Neutrophil (primary cell): ENCODE measurements at regions not wholly inside any gene's neighbourhood (a gene's known extent, or its start where the extent isn't known, plus 50 kb on each side); places are given as distances from the start of the nearest gene placed in this dataset.

Experiments
- H3K27ac ChIP-seq: fragments of 200-600 bp; sonication (generic); 2 replicates; pipeline ENCODE4 v1.5.1; 2016; ENCODE audit warnings: mild to moderate bottlenecking, moderate library complexity
- H3K27me3 ChIP-seq: fragments of 200-600 bp; sonication (generic); 2 replicates; pipeline ENCODE4 v1.6.0; 2016; ENCODE audit warnings: mild to moderate bottlenecking
- H3K36me3 ChIP-seq: fragments of 200-600 bp; sonication (generic); 2 replicates; pipeline ENCODE4 v1.5.1; 2017
- H3K4me1 ChIP-seq, 2 experiments: fragments of 200-600 bp in 1 of 2; sonication (generic) in 1 of 2; 1 replicate in 1 of 2; 2 replicates in 1 of 2; pipeline versions ENCODE4 v1.5.1 to v1.6.1; 2013 to 2016; ENCODE audit warnings: low read depth in 1 of 2, low read length in 1 of 2, mild to moderate bottlenecking in 1 of 2, moderate library complexity in 1 of 2; ENCODE audit not compliant: control insufficient read depth in 1 of 2, insufficient read depth in 1 of 2
- H3K4me3 ChIP-seq, 2 experiments: fragments of 200-600 bp in 1 of 2; sonication (generic) in 1 of 2; 1 replicate in 1 of 2; 2 replicates in 1 of 2; pipeline ENCODE4 v1.5.1; 2013 to 2016; ENCODE audit warnings: low read depth in 1 of 2, low read length in 1 of 2, mild to moderate bottlenecking in 1 of 2, moderate library complexity in 1 of 2
- H3K9me3 ChIP-seq: fragments of 200-600 bp; sonication (generic); 2 replicates; pipeline ENCODE4 v1.5.1; 2016
- TF ChIP-seq, protein P1 (sequence below): fragments of 200-600 bp; sonication (generic); IDR thresholded peaks from 2 replicates; pipeline ENCODE4 v1.5.1; 2016; ENCODE audit warnings: antibody characterized with exemption

GRCh38 chr10:10110844-10111490 lies 906.7 kb upstream of the CELF2 start:
- TF ChIP-seq, protein P1, sequence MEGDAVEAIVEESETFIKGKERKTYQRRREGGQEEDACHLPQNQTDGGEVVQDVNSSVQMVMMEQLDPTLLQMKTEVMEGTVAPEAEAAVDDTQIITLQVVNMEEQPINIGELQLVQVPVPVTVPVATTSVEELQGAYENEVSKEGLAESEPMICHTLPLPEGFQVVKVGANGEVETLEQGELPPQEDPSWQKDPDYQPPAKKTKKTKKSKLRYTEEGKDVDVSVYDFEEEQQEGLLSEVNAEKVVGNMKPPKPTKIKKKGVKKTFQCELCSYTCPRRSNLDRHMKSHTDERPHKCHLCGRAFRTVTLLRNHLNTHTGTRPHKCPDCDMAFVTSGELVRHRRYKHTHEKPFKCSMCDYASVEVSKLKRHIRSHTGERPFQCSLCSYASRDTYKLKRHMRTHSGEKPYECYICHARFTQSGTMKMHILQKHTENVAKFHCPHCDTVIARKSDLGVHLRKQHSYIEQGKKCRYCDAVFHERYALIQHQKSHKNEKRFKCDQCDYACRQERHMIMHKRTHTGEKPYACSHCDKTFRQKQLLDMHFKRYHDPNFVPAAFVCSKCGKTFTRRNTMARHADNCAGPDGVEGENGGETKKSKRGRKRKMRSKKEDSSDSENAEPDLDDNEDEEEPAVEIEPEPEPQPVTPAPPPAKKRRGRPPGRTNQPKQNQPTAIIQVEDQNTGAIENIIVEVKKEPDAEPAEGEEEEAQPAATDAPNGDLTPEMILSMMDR, result no peak
- Histone ChIP-seq H3K27me3 (no peaks in the 10 kb centered on the region), H3K4me3 (no peak overlapping the region)

GRCh38 chr10:10118131-10118530 lies 899.5 kb upstream of the CELF2 start:
- Histone ChIP-seq H3K36me3 (no peaks in the 10 kb centered on the region), H3K27me3 (no peaks in the 10 kb centered on the region), H3K4me1 (no peaks in the 10 kb centered on the region), H3K27ac (no peak overlapping the region), H3K9me3 (no peaks in the 10 kb centered on the region), H3K4me3 (no peak overlapping the region)
- TF ChIP-seq, protein P1, result no peak

More at GRCh38 chr10:10110844-10111490, 906.7 kb upstream of the CELF2 start:
- no peak overlapping the region for H3K27ac ChIP-seq
- H3K4me1 ChIP-seq, result no peaks in the 10 kb centered on the region
- no peaks in the 10 kb centered on the region for H3K9me3 ChIP-seq
- no peaks in the 10 kb centered on the region for H3K36me3 ChIP-seq

DNA sequence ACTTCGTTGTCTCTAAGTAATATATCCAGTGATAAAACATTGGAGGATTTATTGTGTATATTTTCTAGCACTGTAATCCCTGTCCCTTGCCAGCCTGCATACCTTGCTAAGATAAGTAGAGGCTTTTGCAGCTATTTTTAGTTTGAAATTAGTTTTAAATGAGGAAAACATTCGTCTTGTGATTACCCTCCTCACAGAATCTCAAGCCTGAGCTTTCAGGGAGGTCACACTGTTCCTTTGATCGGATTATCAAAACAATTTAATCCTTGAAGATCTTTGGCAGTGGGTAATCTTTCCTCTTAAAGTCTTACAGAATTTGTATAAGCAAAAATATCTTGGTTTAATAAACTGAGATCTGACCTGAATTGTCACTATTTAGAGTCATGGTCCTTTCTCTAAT lies 897.0 kb upstream of the CELF2 start:
- Histone ChIP-seq H3K9me3 (no peaks in the 10 kb centered on the region), H3K27ac (no peak overlapping the region), H3K36me3 (no peaks in the 10 kb centered on the region), H3K27me3 (no peaks in the 10 kb centered on the region), H3K4me1 (no peaks in the 10 kb centered on the region), H3K4me3 (no peak overlapping the region)
- TF ChIP-seq, protein P1, result no peak

DNA sequence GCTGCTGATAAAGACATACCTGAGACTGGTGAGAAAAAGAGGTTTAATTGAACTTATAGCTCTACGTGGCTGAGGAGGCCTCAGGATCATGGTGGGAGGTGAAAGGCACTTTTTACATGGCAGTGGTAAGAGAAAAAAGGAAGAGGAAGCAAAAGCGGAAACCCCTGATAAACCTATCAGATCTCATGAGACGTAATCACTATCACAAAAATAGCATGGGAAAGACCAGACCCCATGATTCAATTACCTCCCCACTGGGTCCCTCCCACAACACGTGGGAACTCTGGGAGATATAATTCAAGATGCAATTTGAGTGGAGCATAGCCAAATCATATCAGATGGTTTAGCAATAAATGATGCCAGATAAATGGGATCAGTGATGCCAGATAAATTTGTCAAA lies 892.0 kb upstream of the CELF2 start:
- H3K27ac ChIP-seq, result no peak overlapping the region
- H3K36me3 ChIP-seq, result no peaks in the 10 kb centered on the region
- TF ChIP-seq, protein P1, result no peak
- H3K27me3 ChIP-seq, result no peaks in the 10 kb centered on the region
- no peak overlapping the region for H3K4me3 ChIP-seq
- no peaks in the 10 kb centered on the region for H3K4me1 ChIP-seq
- no peaks in the 10 kb centered on the region for H3K9me3 ChIP-seq

DNA sequence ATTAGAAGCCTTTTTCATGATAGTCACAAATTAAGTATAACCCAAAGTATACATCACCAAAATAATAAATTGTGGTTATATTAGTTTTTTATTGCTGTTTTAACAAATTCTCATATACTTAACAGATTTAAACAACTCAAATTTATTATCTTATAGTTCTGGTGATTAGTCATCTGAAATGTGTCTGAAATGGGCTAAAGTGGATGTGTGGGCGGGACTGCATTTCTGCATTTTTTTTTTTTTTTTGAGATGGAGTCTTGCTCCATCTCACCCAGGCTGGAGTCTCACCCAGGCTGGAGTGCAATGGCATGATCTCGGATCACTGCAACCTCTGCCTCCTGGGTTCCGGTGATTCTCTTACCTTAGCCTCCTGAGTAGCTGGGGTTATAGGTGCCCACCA lies 891.5 kb upstream of the CELF2 start:
- no peaks in the 10 kb centered on the region for H3K4me1 ChIP-seq
- no peaks in the 10 kb centered on the region for H3K27me3 ChIP-seq
- no peak overlapping the region for H3K4me3 ChIP-seq

More for the DNA sequence above, 891.5 kb upstream of the CELF2 start:
- H3K36me3 ChIP-seq, result no peaks in the 10 kb centered on the region
- TF ChIP-seq, protein P1, result no peak
- H3K9me3 ChIP-seq, result no peaks in the 10 kb centered on the region
- no peak overlapping the region for H3K27ac ChIP-seq
